ENCODE measurements at regions not wholly inside any gene's neighbourhood (a gene's known extent, or its start where the extent isn't known, plus 50 kb on each side); places are given as distances from the start of the nearest gene placed in this dataset.

- DNase-seq, result no peak
- no peaks in the 10 kb centered on the region for H3K27me3 ChIP-seq (ENCODE audit: control insufficient read depth, insufficient read depth, low read length)
- H3K36me3 ChIP-seq (replicated peaks; ENCODE audit: control insufficient read depth, insufficient read depth, low read length), result no peaks in the 10 kb centered on the region
These were observed 395.7 kb upstream of the PDE3A start for GRCh38 chr12:19972325-19973288.

DNA sequence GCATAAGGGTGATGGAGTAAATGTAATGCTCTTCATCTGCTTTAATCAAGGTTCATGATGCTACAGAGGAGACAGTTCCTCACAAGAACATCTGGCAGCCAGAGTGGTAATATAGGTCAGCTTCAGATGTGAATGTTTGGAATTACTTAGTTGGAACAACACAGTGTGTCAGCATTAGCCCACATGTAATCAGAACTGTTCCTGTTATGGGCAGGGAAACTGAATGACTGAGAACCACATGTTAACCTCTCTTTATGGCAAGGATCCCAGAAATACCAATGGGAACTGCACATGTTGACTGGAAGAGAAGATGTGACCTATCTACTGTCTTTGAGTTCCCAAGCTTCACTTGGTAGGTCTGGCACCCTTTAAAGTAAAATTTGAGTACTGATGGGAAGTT is 390.1 kb upstream of the PDE3A start:
- H3K36me3 ChIP-seq (replicated peaks; ENCODE audit: control insufficient read depth, insufficient read depth, low read length), result no peaks in the 10 kb centered on the region
- H3K4me3 ChIP-seq (ENCODE audit: insufficient read depth, low read depth, low read length), result no peak overlapping the region
- no peaks in the 10 kb centered on the region for H3K27me3 ChIP-seq (ENCODE audit: control insufficient read depth, insufficient read depth, low read length)
- no peak for DNase-seq

More at GRCh38 chr12:19972325-19973288, 395.7 kb upstream of the PDE3A start:
- H3K4me3 ChIP-seq (ENCODE audit: insufficient read depth, low read depth, low read length), result no peak overlapping the region

- Histone ChIP-seq H3K36me3 (replicated peaks; ENCODE audit: control insufficient read depth, insufficient read depth, low read length) (no peaks in the 10 kb centered on the region), H3K27me3 (ENCODE audit: control insufficient read depth, insufficient read depth, low read length) (no peaks in the 10 kb centered on the region), H3K4me3 (ENCODE audit: insufficient read depth, low read depth, low read length) (no peak overlapping the region)
- no peak for DNase-seq
These were observed 388.8 kb upstream of the PDE3A start for GRCh38 chr12:19979584-19979983.

- DNase-seq, result no peak
- H3K4me3 ChIP-seq (ENCODE audit: insufficient read depth, low read depth, low read length), result no peak overlapping the region
- no peaks in the 10 kb centered on the region for H3K36me3 ChIP-seq (replicated peaks; ENCODE audit: control insufficient read depth, insufficient read depth, low read length)
- no peaks in the 10 kb centered on the region for H3K27me3 ChIP-seq (ENCODE audit: control insufficient read depth, insufficient read depth, low read length)
These were observed 386.4 kb upstream of the PDE3A start for GRCh38 chr12:19981944-19982343.

DNA sequence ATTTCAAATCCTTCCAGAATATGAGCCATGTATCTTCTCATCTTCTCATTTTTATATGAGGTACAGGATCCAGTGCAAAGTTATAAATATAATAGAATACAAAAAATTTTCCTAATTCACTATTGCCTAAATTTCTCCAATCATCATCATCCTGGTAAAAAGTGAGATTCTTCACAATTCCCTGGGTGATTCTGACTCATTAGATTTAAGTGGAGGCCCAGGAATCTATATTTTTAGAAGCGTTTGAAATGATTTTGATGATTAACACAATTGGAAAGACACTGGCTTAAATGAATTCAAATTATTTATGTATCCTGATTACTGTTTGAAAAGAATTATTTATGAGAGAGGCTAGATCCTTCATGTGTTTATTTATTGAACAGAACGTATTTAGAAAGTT is 380.3 kb upstream of the PDE3A start:
- Histone ChIP-seq H3K36me3 (replicated peaks; ENCODE audit: control insufficient read depth, insufficient read depth, low read length) (no peaks in the 10 kb centered on the region), H3K27me3 (ENCODE audit: control insufficient read depth, insufficient read depth, low read length) (no peaks in the 10 kb centered on the region), H3K4me3 (ENCODE audit: insufficient read depth, low read depth, low read length) (no peak overlapping the region)
- DNase-seq, result no peak

DNA sequence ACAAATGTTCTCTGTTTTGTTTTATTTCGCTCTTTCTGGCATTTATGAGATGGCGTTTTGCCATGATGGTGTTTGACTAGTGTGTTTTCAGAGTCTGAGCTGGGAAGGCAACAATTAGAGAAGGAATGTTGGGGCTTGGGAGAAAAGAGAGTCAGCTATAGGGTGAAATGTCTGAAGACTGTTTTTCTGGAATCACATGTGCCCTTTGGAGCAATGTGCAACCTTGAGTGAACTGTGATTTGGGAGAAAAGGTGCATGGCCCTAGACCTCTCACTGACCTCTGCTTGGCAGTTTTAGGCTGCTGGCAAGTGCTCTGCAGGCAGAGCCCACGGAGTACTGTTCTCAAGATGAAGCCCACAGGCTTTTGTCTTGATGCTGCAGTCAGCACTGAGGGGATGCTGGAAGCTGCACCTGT is 379.9 kb upstream of the PDE3A start:
- DNase-seq, result no peak
- no peaks in the 10 kb centered on the region for H3K27me3 ChIP-seq (ENCODE audit: control insufficient read depth, insufficient read depth, low read length)
- no peaks in the 10 kb centered on the region for H3K36me3 ChIP-seq (replicated peaks; ENCODE audit: control insufficient read depth, insufficient read depth, low read length)

GRCh38 chr12:19988948-19989347 is 379.4 kb upstream of the PDE3A start:
- no peaks in the 10 kb centered on the region for H3K36me3 ChIP-seq (replicated peaks; ENCODE audit: control insufficient read depth, insufficient read depth, low read length)
- no peak for DNase-seq
- no peaks in the 10 kb centered on the region for H3K27me3 ChIP-seq (ENCODE audit: control insufficient read depth, insufficient read depth, low read length)
- H3K4me3 ChIP-seq (ENCODE audit: insufficient read depth, low read depth, low read length), result no peak overlapping the region

More for the DNA sequence above, 379.9 kb upstream of the PDE3A start:
- H3K4me3 ChIP-seq (ENCODE audit: insufficient read depth, low read depth, low read length), result no peak overlapping the region

- H3K27me3 ChIP-seq (ENCODE audit: control insufficient read depth, insufficient read depth, low read length), result no peaks in the 10 kb centered on the region
- no peak overlapping the region for H3K4me3 ChIP-seq (ENCODE audit: insufficient read depth, low read depth, low read length)
- H3K36me3 ChIP-seq (replicated peaks; ENCODE audit: control insufficient read depth, insufficient read depth, low read length), result no peaks in the 10 kb centered on the region
- DNase-seq, result no peak
These were observed 377.2 kb upstream of the PDE3A start for GRCh38 chr12:19991146-19991545.

GRCh38 chr12:19992311-19992710 is 376.0 kb upstream of the PDE3A start:
- no peak overlapping the region for H3K4me3 ChIP-seq (ENCODE audit: insufficient read depth, low read depth, low read length)
- no peak for DNase-seq
- no peaks in the 10 kb centered on the region for H3K27me3 ChIP-seq (ENCODE audit: control insufficient read depth, insufficient read depth, low read length)
- no peaks in the 10 kb centered on the region for H3K36me3 ChIP-seq (replicated peaks; ENCODE audit: control insufficient read depth, insufficient read depth, low read length)

- no peak for DNase-seq
- H3K4me3 ChIP-seq (ENCODE audit: insufficient read depth, low read depth, low read length), result no peak overlapping the region
- no peaks in the 10 kb centered on the region for H3K27me3 ChIP-seq (ENCODE audit: control insufficient read depth, insufficient read depth, low read length)
- no peaks in the 10 kb centered on the region for H3K36me3 ChIP-seq (replicated peaks; ENCODE audit: control insufficient read depth, insufficient read depth, low read length)
These were observed 373.4 kb upstream of the PDE3A start for GRCh38 chr12:19994968-19995367.

- Histone ChIP-seq H3K27me3 (ENCODE audit: control insufficient read depth, insufficient read depth, low read length) (no peaks in the 10 kb centered on the region), H3K4me3 (ENCODE audit: insufficient read depth, low read depth, low read length) (no peak overlapping the region), H3K36me3 (replicated peaks; ENCODE audit: control insufficient read depth, insufficient read depth, low read length) (no peaks in the 10 kb centered on the region)
- no peak for DNase-seq
These were observed 370.5 kb upstream of the PDE3A start for GRCh38 chr12:19997656-19998400.

- DNase-seq, result no peak
- no peaks in the 10 kb centered on the region for H3K36me3 ChIP-seq (replicated peaks; ENCODE audit: control insufficient read depth, insufficient read depth, low read length)
- no peak overlapping the region for H3K4me3 ChIP-seq (ENCODE audit: insufficient read depth, low read depth, low read length)
- H3K27me3 ChIP-seq (ENCODE audit: control insufficient read depth, insufficient read depth, low read length), result no peaks in the 10 kb centered on the region
These were observed 369.9 kb upstream of the PDE3A start for GRCh38 chr12:19998411-19998810.

DNA sequence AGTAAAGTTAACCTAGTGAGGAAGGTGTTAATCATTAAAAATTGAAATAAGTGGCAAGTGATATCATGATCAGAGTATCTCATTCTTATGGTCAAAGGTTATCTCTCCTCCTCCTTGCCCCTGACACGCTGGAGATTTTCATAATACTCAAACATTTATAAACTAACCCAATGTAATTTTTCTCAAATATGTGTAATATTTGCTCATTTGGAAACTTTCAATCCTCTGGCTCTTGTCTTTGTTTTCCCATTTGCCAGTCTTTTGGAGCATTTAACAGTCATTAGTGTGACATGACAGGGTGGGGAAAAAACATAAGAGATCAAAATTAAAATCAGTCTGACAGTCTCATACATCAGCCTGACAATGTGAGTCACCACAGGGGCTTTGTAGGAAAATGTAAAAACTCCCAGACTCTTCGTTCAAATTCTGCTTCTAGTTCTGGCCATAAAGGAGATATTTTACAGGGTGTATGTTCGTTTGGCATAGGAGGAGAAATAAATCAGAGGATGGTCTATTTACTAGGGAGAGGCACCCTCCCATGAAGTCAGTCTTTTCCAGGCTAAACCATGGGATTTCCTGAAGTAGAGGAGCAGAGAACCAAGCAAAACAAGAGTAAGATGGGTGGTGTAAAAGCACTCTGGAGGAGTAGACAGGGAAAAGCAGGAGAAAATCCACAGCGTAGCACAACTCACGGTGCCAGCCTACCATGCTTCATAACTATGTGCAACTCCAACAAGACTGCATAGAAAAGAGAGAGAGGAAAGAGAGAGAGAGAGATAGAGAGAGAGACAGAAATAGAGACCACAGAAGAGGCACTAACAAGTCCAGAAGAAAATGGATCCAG is 369.2 kb upstream of the PDE3A start:
- Histone ChIP-seq H3K36me3 (replicated peaks; ENCODE audit: control insufficient read depth, insufficient read depth, low read length) (no peaks in the 10 kb centered on the region), H3K4me3 (ENCODE audit: insufficient read depth, low read depth, low read length) (no peak overlapping the region), H3K27me3 (ENCODE audit: control insufficient read depth, insufficient read depth, low read length) (no peaks in the 10 kb centered on the region)
- no peak for DNase-seq

- Histone ChIP-seq H3K4me3 (ENCODE audit: insufficient read depth, low read depth, low read length) (no peak overlapping the region), H3K27me3 (ENCODE audit: control insufficient read depth, insufficient read depth, low read length) (no peaks in the 10 kb centered on the region), H3K36me3 (replicated peaks; ENCODE audit: control insufficient read depth, insufficient read depth, low read length) (no peaks in the 10 kb centered on the region)
- DNase-seq, result no peak
These were observed 368.6 kb upstream of the PDE3A start for GRCh38 chr12:19999805-20000138.
